A673 (cell line): ENCODE measurements at regions not wholly inside any gene's neighbourhood (a gene's known extent, or its start where the extent isn't known, plus 50 kb on each side); places are given as distances from the start of the nearest gene placed in this dataset.

Source experiments
- EZH2 ChIP-seq: fragments of 200-600 bp; sonication (generic); IDR thresholded peaks from 2 replicates; pipeline ENCODE4 v1.6.1; 2017; ENCODE audit warnings: borderline replicate concordance, low read depth, mild to moderate bottlenecking, mixed read lengths, antibody characterized with exemption, low read length; ENCODE audit not compliant: poor library complexity, severe bottlenecking
- TF ChIP-seq, protein P1 (sequence below): fragments of 300-800, 200-600 bp; sonication (generic); conservative IDR thresholded peaks from 2 replicates; pipeline ENCODE4 v1.5.1; 2017; ENCODE audit warnings: low read depth, mild to moderate bottlenecking, antibody characterized with exemption, low read length, moderate library complexity, mixed read lengths

DNA sequence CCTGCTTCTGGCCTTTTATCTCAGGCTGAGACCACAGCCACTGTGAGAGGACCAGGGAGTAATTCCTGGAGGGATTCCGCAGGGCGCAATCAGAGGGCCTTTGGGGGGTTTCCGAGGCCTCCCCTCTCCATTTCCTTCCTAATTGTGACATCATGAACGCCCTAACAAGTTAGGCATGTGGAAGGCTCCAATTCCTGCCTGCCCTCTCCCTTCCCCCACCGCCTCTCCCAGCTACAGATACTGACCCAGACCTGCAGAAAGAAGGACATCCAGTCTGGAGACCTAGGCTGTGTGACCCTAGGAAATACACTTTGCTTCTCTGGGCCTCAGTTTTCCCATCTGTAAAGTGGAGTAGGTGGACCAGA is 637.9 kb downstream of the MED13L start:
- TF ChIP-seq, protein P1, sequence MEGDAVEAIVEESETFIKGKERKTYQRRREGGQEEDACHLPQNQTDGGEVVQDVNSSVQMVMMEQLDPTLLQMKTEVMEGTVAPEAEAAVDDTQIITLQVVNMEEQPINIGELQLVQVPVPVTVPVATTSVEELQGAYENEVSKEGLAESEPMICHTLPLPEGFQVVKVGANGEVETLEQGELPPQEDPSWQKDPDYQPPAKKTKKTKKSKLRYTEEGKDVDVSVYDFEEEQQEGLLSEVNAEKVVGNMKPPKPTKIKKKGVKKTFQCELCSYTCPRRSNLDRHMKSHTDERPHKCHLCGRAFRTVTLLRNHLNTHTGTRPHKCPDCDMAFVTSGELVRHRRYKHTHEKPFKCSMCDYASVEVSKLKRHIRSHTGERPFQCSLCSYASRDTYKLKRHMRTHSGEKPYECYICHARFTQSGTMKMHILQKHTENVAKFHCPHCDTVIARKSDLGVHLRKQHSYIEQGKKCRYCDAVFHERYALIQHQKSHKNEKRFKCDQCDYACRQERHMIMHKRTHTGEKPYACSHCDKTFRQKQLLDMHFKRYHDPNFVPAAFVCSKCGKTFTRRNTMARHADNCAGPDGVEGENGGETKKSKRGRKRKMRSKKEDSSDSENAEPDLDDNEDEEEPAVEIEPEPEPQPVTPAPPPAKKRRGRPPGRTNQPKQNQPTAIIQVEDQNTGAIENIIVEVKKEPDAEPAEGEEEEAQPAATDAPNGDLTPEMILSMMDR, result no peak
- no peak for TF ChIP-seq EZH2
